RWPE2 (cell line): ENCODE measurements at regions not wholly inside any gene's neighbourhood (a gene's known extent, or its start where the extent isn't known, plus 50 kb on each side); places are given as distances from the start of the nearest gene placed in this dataset.
"Not testable (repeated sequence)": the region's sequence is repeated elsewhere in the genome, so short reads cannot be mapped to it uniquely, and the experiment has no call there.

Source experiments
- ATAC-seq: fragments of 200-7000 bp; cut with Tn5 transposase; 3 replicates; pipeline ENCODE4 v1.9.1; 2021; ENCODE audit warnings: low read depth
- DNase-seq: peaks from one replicate; pipeline ENCODE4 v3.0.0-alpha.2; 2020; ENCODE audit warnings: low spot score
- H3K27ac ChIP-seq: fragments of 450-650 bp; 2 replicates; pipeline ENCODE4 v1.5.1; 2017; ENCODE audit warnings: mild to moderate bottlenecking; ENCODE audit not compliant: poor library complexity, severe bottlenecking
- H3K27me3 ChIP-seq: fragments of 250-450 bp; sonication (Bioruptor Pico); 2 replicates; pipeline ENCODE4 v1.5.1; 2021; ENCODE audit warnings: mild to moderate bottlenecking, moderate library complexity; ENCODE audit not compliant: insufficient read depth, poor library complexity, severe bottlenecking
- H3K36me3 ChIP-seq: fragments of 250-450 bp; sonication (Bioruptor Pico); 2 replicates; pipeline ENCODE4 v1.5.1; 2020; ENCODE audit warnings: low read depth, mild to moderate bottlenecking, moderate library complexity
- H3K4me1 ChIP-seq: fragments of 250-450 bp; sonication (Bioruptor Pico); 2 replicates; pipeline ENCODE4 v1.5.1; 2021; ENCODE audit warnings: mild to moderate bottlenecking, moderate library complexity; ENCODE audit not compliant: insufficient read depth, poor library complexity, severe bottlenecking
- H3K4me3 ChIP-seq: fragments of 250-450 bp; sonication (Bioruptor Pico); 2 replicates; pipeline ENCODE4 v1.5.1; 2021; ENCODE audit warnings: mild to moderate bottlenecking, moderate library complexity; ENCODE audit not compliant: severe bottlenecking
- H3K9me3 ChIP-seq: fragments of 250-450 bp; sonication (Bioruptor Pico); 2 replicates; pipeline ENCODE4 v1.5.1; 2021; ENCODE audit warnings: mild to moderate bottlenecking, moderate library complexity; ENCODE audit not compliant: severe bottlenecking
- TF ChIP-seq, protein P1 (sequence below): fragments of 450-650 bp; IDR thresholded peaks from one replicate; pipeline ENCODE4 v1.5.1; 2017; ENCODE audit warnings: mild to moderate bottlenecking, moderate library complexity; ENCODE audit not compliant: poor library complexity, severe bottlenecking

DNA sequence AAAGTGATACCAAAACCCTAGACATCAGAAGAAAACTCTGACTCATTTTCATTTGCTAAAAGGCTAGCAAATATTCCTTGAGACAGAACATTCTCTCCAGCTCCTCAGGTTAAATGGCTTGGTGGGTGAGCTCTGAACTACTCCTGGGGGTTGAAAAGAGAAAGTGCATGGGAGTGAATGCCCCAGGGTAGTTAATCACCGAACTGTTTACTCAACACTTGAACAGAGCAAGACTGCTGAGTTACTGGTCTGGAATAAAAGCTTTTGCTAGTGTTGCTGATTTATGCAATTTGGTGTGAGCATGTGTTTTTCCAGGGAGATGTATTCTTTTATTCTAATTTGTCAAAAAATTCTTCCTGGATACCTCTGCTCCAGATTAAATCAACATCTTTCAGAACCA lies 88.3 kb upstream of the PRDM9 start:
- no peaks in the 10 kb centered on the region for H3K27me3 ChIP-seq
- no peaks in the 10 kb centered on the region for H3K36me3 ChIP-seq
- peak overlapping the region; percentile 20 for H3K27ac ChIP-seq
- no peak overlapping the region for H3K4me3 ChIP-seq
- ATAC-seq (peak; percentile 100), DNase-seq (no peak)
- TF ChIP-seq, protein P1, sequence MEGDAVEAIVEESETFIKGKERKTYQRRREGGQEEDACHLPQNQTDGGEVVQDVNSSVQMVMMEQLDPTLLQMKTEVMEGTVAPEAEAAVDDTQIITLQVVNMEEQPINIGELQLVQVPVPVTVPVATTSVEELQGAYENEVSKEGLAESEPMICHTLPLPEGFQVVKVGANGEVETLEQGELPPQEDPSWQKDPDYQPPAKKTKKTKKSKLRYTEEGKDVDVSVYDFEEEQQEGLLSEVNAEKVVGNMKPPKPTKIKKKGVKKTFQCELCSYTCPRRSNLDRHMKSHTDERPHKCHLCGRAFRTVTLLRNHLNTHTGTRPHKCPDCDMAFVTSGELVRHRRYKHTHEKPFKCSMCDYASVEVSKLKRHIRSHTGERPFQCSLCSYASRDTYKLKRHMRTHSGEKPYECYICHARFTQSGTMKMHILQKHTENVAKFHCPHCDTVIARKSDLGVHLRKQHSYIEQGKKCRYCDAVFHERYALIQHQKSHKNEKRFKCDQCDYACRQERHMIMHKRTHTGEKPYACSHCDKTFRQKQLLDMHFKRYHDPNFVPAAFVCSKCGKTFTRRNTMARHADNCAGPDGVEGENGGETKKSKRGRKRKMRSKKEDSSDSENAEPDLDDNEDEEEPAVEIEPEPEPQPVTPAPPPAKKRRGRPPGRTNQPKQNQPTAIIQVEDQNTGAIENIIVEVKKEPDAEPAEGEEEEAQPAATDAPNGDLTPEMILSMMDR, result no peak
- no peaks in the 10 kb centered on the region for H3K9me3 ChIP-seq
- peaks cover 9% of the 10 kb centered on the region for H3K4me1 ChIP-seq

DNA sequence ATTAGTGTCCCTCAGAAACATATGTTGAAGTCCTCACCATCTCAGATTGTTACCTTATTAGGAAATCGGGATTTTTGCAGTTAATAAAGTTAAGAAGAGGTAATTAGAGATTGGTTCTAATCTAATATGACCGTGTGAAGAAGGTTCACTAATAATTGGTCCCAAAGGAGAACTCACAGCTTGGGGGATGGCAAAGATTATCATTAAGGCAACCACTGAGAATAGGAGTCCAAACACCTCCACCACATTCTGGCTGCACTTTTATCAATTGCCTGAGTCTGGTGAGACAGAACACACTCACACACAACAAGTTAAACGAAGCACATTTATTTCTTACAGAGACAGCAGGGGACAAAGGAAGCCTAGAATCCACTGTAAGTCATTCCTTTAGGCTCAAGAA lies 94.9 kb upstream of the PRDM9 start:
- ATAC-seq (no peak), DNase-seq (no peak)
- TF ChIP-seq, protein P1, result no peak
- Histone ChIP-seq H3K4me1 (peaks cover 31% of the 10 kb centered on the region), H3K4me3 (no peak overlapping the region), H3K27ac (peak overlapping the region; percentile 59), H3K9me3 (no peaks in the 10 kb centered on the region), H3K36me3 (no peaks in the 10 kb centered on the region), H3K27me3 (no peaks in the 10 kb centered on the region)

DNA sequence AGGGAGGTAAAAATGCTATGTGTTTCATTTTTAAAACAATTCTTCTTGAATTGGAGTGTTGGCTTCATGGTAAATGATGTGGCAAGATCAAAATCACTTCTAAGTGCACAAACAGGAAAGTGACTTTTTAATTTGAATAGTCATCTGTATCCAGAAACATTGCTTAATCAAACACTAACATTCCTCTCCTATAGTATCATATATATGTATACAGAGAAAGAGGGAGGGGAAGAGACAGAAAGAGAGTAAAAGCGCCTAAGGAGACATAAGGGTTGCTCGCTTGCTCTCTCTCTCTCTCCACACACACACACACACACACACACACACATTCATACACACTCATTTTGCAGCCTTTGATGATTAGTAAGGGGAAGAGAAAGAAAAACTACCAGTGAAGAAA lies 95.4 kb upstream of the PRDM9 start:
- no peaks in the 10 kb centered on the region for H3K9me3 ChIP-seq
- H3K36me3 ChIP-seq, result no peaks in the 10 kb centered on the region
- peaks cover 31% of the 10 kb centered on the region for H3K4me1 ChIP-seq
- no peak overlapping the region for H3K4me3 ChIP-seq
- ATAC-seq (peak; percentile 98), DNase-seq (no peak)
- H3K27me3 ChIP-seq, result no peaks in the 10 kb centered on the region
- H3K27ac ChIP-seq, result peak overlapping the region; percentile 59
- TF ChIP-seq, protein P1, result no peak

DNA sequence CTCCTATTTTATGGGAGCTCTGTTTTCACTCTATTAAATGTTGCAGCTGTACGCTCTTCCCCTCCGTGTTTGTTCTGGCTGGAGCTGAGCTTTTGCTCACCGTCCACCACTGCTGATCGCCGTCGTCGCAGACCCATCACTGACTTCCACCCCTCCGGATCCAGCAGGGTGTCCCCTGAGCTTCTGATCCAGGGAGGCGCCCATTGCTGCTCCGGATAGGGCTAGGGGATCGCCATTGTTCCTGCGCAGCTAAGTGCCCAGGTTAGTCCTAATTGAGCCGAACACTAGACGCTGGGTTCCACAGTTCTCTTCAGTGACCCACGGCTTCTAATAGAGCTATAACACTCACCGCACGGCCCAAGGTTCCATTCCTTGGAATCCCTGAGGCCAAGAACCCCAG lies 96.2 kb upstream of the PRDM9 start:
- H3K27ac ChIP-seq, result peak overlapping the region; percentile 59
- TF ChIP-seq, protein P1, result no peak
- H3K36me3 ChIP-seq, result no peaks in the 10 kb centered on the region

DNA sequence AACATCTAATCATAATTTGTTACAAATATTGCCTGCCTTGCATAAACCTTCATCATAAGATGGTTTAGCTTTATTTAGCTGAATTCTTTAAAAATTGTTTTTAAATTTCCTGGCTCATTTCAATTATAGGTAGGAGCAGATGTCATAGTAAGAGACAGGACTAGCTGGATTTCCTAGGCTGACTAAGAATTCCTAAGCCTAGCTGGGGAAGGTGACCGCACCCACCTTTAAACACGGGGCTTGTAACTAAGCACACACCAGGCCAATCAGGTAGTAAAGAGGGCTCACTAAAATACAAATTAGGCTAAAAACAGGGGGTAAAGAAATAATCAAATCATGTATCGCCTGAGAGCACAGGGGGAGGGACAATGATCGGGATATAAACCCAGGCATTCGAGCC lies 96.6 kb upstream of the PRDM9 start:
- H3K27me3 ChIP-seq, H3K36me3 ChIP-seq, H3K9me3 ChIP-seq, DNase-seq, H3K4me3 ChIP-seq: not testable (repeated sequence)
- ATAC-seq, result peak; percentile 38; the same call in 2 of the 3 replicates
- H3K4me1 ChIP-seq, result peaks cover 33% of the 10 kb centered on the region
- H3K27ac ChIP-seq, result peak overlapping the region; percentile 59

More for the DNA sequence above, 96.2 kb upstream of the PRDM9 start:
- H3K4me1 ChIP-seq, result peaks cover 31% of the 10 kb centered on the region
- no peak overlapping the region for H3K4me3 ChIP-seq
- DNase-seq (no peak), ATAC-seq (0 out of 3 replicates have a peak, but pooled peaks have one; percentile 6)
- H3K9me3 ChIP-seq, result no peaks in the 10 kb centered on the region
- H3K27me3 ChIP-seq, result no peaks in the 10 kb centered on the region
